ENCODE measurements at regions not wholly inside any gene's neighbourhood (a gene's known extent, or its start where the extent isn't known, plus 50 kb on each side); places are given as distances from the start of the nearest gene placed in this dataset.

- no peaks in the 10 kb centered on the region for H3K27me3 ChIP-seq (replicated peaks; ENCODE audit: insufficient read depth)
- no peak overlapping the region for H3K4me3 ChIP-seq
- intact Hi-C loops (cut with DNase I) = no loop called here
- no peaks in the 10 kb centered on the region for H3K36me3 ChIP-seq
- WGBS = 81% methylated on average over 7 of the region's 7 CpGs
- TF ChIP-seq POLR2A (IDR thresholded peaks at IDR 0.05) = no peak
- TF ChIP-seq POLR2AphosphoS5 (IDR thresholded peaks at IDR 0.05) = no peak
- H3K9me3 ChIP-seq = no peaks in the 10 kb centered on the region
- no peaks in the 10 kb centered on the region for H3K4me1 ChIP-seq (replicated peaks)
- DNase-seq (ENCODE audit: low spot score) = no peak
- H3K27ac ChIP-seq = no peak overlapping the region
Measured at GRCh38 chr3:193929921-193930646, 205.9 kb upstream of the HES1 start.

DNA sequence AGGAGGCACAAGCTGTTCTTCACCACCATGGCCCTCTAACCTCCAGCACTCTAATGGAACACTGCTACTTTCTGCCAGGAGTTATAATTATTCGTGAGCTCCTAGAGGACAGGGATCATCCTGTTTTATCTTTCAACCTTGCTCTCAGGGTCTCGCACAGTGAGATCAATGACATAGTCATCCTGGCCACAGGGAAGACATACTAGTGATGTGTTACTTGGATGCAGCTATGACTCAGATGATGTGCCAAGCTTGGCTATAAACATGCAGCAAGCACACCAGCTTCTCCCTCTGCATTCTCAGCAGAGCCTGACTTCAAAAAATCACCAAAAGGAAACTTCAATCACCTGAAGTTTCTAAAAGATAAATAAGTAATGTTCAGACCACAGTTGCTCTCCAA lies 203.8 kb upstream of the HES1 start:
- no peak overlapping the region for H3K27ac ChIP-seq
- TF ChIP-seq POLR2A (IDR thresholded peaks at IDR 0.05) (no peak), POLR2AphosphoS5 (IDR thresholded peaks at IDR 0.05) (no peak)
- TF ChIP-seq, protein P1, sequence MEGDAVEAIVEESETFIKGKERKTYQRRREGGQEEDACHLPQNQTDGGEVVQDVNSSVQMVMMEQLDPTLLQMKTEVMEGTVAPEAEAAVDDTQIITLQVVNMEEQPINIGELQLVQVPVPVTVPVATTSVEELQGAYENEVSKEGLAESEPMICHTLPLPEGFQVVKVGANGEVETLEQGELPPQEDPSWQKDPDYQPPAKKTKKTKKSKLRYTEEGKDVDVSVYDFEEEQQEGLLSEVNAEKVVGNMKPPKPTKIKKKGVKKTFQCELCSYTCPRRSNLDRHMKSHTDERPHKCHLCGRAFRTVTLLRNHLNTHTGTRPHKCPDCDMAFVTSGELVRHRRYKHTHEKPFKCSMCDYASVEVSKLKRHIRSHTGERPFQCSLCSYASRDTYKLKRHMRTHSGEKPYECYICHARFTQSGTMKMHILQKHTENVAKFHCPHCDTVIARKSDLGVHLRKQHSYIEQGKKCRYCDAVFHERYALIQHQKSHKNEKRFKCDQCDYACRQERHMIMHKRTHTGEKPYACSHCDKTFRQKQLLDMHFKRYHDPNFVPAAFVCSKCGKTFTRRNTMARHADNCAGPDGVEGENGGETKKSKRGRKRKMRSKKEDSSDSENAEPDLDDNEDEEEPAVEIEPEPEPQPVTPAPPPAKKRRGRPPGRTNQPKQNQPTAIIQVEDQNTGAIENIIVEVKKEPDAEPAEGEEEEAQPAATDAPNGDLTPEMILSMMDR (IDR thresholded peaks at IDR 0.05) = no peak
- H3K36me3 ChIP-seq = no peaks in the 10 kb centered on the region
- DNase-seq (ENCODE audit: low spot score) = no peak
- H3K27me3 ChIP-seq (replicated peaks; ENCODE audit: insufficient read depth) = no peaks in the 10 kb centered on the region
- H3K4me1 ChIP-seq (replicated peaks) = no peaks in the 10 kb centered on the region
- H3K4me3 ChIP-seq = no peak overlapping the region
- intact Hi-C loops (cut with DNase I) = no loop called here
- WGBS = 57% methylated on average over 2 of the region's 2 CpGs
- no peaks in the 10 kb centered on the region for H3K9me3 ChIP-seq

DNA sequence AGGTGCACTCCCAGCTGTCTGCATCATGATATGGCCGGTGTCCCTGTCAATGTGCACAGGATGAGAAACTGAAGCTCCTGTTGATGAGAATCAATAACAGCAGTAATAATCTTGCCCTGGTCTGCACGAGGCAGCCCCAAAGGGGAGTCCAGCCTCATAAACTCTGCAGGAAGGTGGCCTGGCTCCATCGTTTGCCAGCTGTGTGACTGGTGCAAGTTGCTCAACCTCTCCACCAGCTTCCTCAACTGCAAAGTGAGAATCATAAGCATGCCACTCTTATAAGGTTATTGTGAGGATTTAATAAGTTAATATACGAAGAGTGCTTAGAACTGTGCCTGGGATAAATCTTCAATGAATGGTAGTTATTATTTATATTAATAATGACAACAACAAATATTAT lies 203.4 kb upstream of the HES1 start:
- TF ChIP-seq POLR2AphosphoS5 (IDR thresholded peaks at IDR 0.05) (no peak), POLR2A (IDR thresholded peaks at IDR 0.05) (no peak)
- TF ChIP-seq, protein P1 (IDR thresholded peaks at IDR 0.05) = no peak

GRCh38 chr3:193933451-193933850 lies 202.5 kb upstream of the HES1 start:
- Histone ChIP-seq H3K27ac (no peak overlapping the region), H3K4me3 (no peak overlapping the region), H3K4me1 (replicated peaks) (no peaks in the 10 kb centered on the region), H3K9me3 (no peaks in the 10 kb centered on the region), H3K36me3 (no peaks in the 10 kb centered on the region), H3K27me3 (replicated peaks; ENCODE audit: insufficient read depth) (no peaks in the 10 kb centered on the region)
- no peak for DNase-seq (ENCODE audit: low spot score)
- TF ChIP-seq POLR2A (IDR thresholded peaks at IDR 0.05) (no peak), POLR2AphosphoS5 (IDR thresholded peaks at IDR 0.05) (no peak)
- TF ChIP-seq, protein P1 (IDR thresholded peaks at IDR 0.05) = no peak
- WGBS = 94% methylated on average over 1 of the region's 1 CpG
- intact Hi-C loops (cut with DNase I) = no loop called here

More for the DNA sequence above, 203.4 kb upstream of the HES1 start:
- H3K36me3 ChIP-seq = no peaks in the 10 kb centered on the region
- 73% methylated on average over 4 of the region's 4 CpGs for WGBS
- H3K27me3 ChIP-seq (replicated peaks; ENCODE audit: insufficient read depth) = no peaks in the 10 kb centered on the region
- intact Hi-C loops (cut with DNase I) = no loop called here
- H3K27ac ChIP-seq = no peak overlapping the region
- no peak overlapping the region for H3K4me3 ChIP-seq
- no peaks in the 10 kb centered on the region for H3K4me1 ChIP-seq (replicated peaks)
- no peaks in the 10 kb centered on the region for H3K9me3 ChIP-seq
- no peak for DNase-seq (ENCODE audit: low spot score)

- H3K9me3 ChIP-seq = no peaks in the 10 kb centered on the region
- H3K36me3 ChIP-seq = no peaks in the 10 kb centered on the region
- intact Hi-C loops (cut with DNase I) = no loop called here
- H3K27me3 ChIP-seq (replicated peaks; ENCODE audit: insufficient read depth) = no peaks in the 10 kb centered on the region
- H3K4me1 ChIP-seq (replicated peaks) = no peaks in the 10 kb centered on the region
- TF ChIP-seq POLR2A (IDR thresholded peaks at IDR 0.05) (no peak), POLR2AphosphoS5 (IDR thresholded peaks at IDR 0.05) (no peak)
- TF ChIP-seq, protein P1 (IDR thresholded peaks at IDR 0.05) = no peak
- no peak overlapping the region for H3K27ac ChIP-seq
- 83% methylated on average over 1 of the region's 1 CpG for WGBS
- no peak overlapping the region for H3K4me3 ChIP-seq
- no peak for DNase-seq (ENCODE audit: low spot score)
Measured at GRCh38 chr3:193935916-193936315, 200.0 kb upstream of the HES1 start.

Data from prostate gland (tissue), 2 donors.